ENCODE measurements at regions not wholly inside any gene's neighbourhood (a gene's known extent, or its start where the extent isn't known, plus 50 kb on each side); places are given as distances from the start of the nearest gene placed in this dataset.

DNA sequence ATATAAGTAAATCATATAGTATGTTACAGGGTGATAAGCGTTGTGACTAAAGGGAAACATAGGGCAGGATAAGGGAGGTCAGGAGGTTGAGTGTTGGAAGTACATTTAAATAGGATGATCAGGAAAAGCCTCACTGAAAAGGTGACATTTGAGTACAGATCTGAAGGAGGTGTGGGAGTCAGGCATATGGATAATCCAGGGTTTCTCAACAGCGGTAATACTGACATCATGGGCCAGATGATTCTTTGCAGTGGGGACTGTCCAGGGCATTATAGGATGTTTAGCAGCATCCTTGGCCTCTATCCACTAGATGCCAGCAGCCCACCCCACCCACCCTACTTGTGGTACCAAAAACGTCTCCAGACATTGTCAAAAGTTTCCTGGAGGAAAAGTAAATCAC is 292.6 kb upstream of the PREP start:
- H3F3A ChIP-seq (ENCODE audit: insufficient read depth) = no peaks in the 10 kb centered on the region
- no peaks in the 10 kb centered on the region for H3K27me3 ChIP-seq (ENCODE audit: low read length)
- no peaks in the 10 kb centered on the region for H3K9me3 ChIP-seq (ENCODE audit: insufficient read depth, low read length)
- no peak overlapping the region for H3K4me2 ChIP-seq (ENCODE audit: low read depth, low read length, poor library complexity, severe bottlenecking)
- no peak overlapping the region for H3K9ac ChIP-seq (ENCODE audit: low read length)
- H3K9me2 ChIP-seq (replicated peaks; ENCODE audit: insufficient read depth, low read length) = no peaks in the 10 kb centered on the region
- no peaks in the 10 kb centered on the region for H3K36me3 ChIP-seq (ENCODE audit: low read length)
- H3K27ac ChIP-seq (ENCODE audit: low read depth, low read length) = no peak overlapping the region
- no peak overlapping the region for H3K4me3 ChIP-seq (ENCODE audit: insufficient read depth, low read length, poor library complexity, severe bottlenecking)
- H4K20me1 ChIP-seq (ENCODE audit: low read depth, low read length) = no peaks in the 10 kb centered on the region
- H2AFZ ChIP-seq (ENCODE audit: low read depth, low read length, severe bottlenecking) = no peak overlapping the region
- TF ChIP-seq CTCF (IDR thresholded peaks at IDR 0.05; ENCODE audit: insufficient read depth, low read length, poor library complexity, severe bottlenecking) (no peak), EZH2phosphoT487 (conservative IDR thresholded peaks at IDR 0.05; ENCODE audit: low read length) (no peak)
- no peaks in the 10 kb centered on the region for H3K79me2 ChIP-seq (ENCODE audit: insufficient read depth, low read length)

DNA sequence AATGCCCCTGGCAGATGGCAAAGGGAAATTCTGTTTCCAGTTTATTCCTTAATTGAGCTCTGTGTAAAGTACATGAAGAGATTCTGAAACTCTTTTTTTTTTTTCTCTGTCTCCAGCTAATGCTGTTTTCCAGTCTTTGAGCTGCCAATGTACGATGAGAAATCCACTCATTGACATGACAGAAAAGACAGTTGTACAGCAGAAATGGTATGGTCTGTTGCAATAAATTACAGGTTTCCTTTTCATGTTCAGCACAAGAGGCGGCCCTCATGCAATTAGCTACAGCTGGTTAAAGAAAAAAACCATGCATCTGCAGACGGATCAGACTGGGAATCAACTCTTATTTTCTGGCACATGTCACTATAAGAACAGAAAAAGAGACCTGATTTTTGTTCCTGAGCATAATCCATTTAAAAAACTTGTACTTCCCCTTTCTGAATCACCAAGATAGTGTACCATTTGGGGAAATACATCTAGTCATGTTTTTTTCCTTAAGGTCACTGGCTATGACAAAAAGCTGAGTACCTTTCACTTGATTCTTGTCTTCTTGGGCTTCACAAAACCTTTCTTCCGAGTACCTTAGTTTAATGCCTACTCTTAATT is 289.8 kb upstream of the PREP start:
- Histone ChIP-seq H3K4me2 (ENCODE audit: low read depth, low read length, poor library complexity, severe bottlenecking) (no peak overlapping the region), H4K20me1 (ENCODE audit: low read depth, low read length) (no peaks in the 10 kb centered on the region), H3K27ac (ENCODE audit: low read depth, low read length) (no peak overlapping the region), H3K27me3 (ENCODE audit: low read length) (no peaks in the 10 kb centered on the region), H3K9me2 (replicated peaks; ENCODE audit: insufficient read depth, low read length) (no peaks in the 10 kb centered on the region), H3K9me3 (ENCODE audit: insufficient read depth, low read length) (no peaks in the 10 kb centered on the region), H3K36me3 (ENCODE audit: low read length) (no peaks in the 10 kb centered on the region), H3K4me3 (ENCODE audit: insufficient read depth, low read length, poor library complexity, severe bottlenecking) (no peak overlapping the region), H3K79me2 (ENCODE audit: insufficient read depth, low read length) (no peaks in the 10 kb centered on the region), H2AFZ (ENCODE audit: low read depth, low read length, severe bottlenecking) (no peak overlapping the region), H3F3A (ENCODE audit: insufficient read depth) (no peaks in the 10 kb centered on the region), H3K9ac (ENCODE audit: low read length) (no peak overlapping the region)
- TF ChIP-seq EZH2phosphoT487 (conservative IDR thresholded peaks at IDR 0.05; ENCODE audit: low read length) = no peak
- TF ChIP-seq CTCF (IDR thresholded peaks at IDR 0.05; ENCODE audit: insufficient read depth, low read length, poor library complexity, severe bottlenecking) = no peak

GRCh38 chr6:105691971-105692370 is 289.1 kb upstream of the PREP start:
- H3K9ac ChIP-seq (ENCODE audit: low read length) = no peak overlapping the region
- no peaks in the 10 kb centered on the region for H3K9me3 ChIP-seq (ENCODE audit: insufficient read depth, low read length)
- no peak overlapping the region for H3K4me2 ChIP-seq (ENCODE audit: low read depth, low read length, poor library complexity, severe bottlenecking)
- no peak overlapping the region for H3K4me3 ChIP-seq (ENCODE audit: insufficient read depth, low read length, poor library complexity, severe bottlenecking)
- no peaks in the 10 kb centered on the region for H4K20me1 ChIP-seq (ENCODE audit: low read depth, low read length)
- H3F3A ChIP-seq (ENCODE audit: insufficient read depth) = no peaks in the 10 kb centered on the region
- H3K27me3 ChIP-seq (ENCODE audit: low read length) = no peaks in the 10 kb centered on the region
- no peak overlapping the region for H3K27ac ChIP-seq (ENCODE audit: low read depth, low read length)
- no peak for TF ChIP-seq EZH2phosphoT487 (conservative IDR thresholded peaks at IDR 0.05; ENCODE audit: low read length)
- no peak for TF ChIP-seq CTCF (IDR thresholded peaks at IDR 0.05; ENCODE audit: insufficient read depth, low read length, poor library complexity, severe bottlenecking)
- H2AFZ ChIP-seq (ENCODE audit: low read depth, low read length, severe bottlenecking) = no peak overlapping the region
- H3K36me3 ChIP-seq (ENCODE audit: low read length) = no peaks in the 10 kb centered on the region
- H3K9me2 ChIP-seq (replicated peaks; ENCODE audit: insufficient read depth, low read length) = no peaks in the 10 kb centered on the region
- H3K79me2 ChIP-seq (ENCODE audit: insufficient read depth, low read length) = no peaks in the 10 kb centered on the region
